ENCODE measurements at regions not wholly inside any gene's neighbourhood (a gene's known extent, or its start where the extent isn't known, plus 50 kb on each side); places are given as distances from the start of the nearest gene placed in this dataset.

DNA sequence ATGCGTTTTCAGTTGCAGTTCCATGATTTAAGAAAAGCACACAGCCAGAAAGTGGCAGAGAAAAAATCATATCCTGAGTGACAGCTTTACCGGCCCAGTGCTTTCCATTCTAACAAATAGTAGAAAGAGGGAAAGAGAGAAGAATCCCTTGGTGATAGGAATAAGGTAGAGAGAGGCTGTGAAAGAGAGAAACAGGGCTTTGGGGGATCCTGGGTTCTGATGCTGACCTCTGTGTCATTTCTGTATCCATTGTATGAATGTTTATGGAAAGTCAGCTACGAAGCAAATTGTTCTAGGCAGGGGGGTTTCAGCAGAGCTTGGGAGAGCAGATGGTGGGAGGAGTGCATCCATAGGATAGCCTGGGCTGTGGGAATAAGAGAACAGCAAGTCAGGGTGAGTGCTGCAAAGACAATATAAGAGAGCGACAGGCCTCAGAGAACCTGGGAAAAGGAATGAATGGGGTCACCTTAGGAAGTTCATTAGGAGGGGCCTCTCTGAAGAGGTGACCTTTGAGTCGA lies 203.4 kb upstream of the TNP1 start:
- Histone ChIP-seq H3K27me3 (no peaks in the 10 kb centered on the region), H3K4me3 (no peak overlapping the region), H3K4me1 (no peaks in the 10 kb centered on the region), H3K9me3 (no peaks in the 10 kb centered on the region), H3K36me3 (ENCODE audit: low read depth, missing control alignments) (no peaks in the 10 kb centered on the region), H3K27ac (no peak overlapping the region)
- TF ChIP-seq POLR2A (IDR thresholded peaks at IDR 0.05) = no peak
- TF ChIP-seq, protein P1, sequence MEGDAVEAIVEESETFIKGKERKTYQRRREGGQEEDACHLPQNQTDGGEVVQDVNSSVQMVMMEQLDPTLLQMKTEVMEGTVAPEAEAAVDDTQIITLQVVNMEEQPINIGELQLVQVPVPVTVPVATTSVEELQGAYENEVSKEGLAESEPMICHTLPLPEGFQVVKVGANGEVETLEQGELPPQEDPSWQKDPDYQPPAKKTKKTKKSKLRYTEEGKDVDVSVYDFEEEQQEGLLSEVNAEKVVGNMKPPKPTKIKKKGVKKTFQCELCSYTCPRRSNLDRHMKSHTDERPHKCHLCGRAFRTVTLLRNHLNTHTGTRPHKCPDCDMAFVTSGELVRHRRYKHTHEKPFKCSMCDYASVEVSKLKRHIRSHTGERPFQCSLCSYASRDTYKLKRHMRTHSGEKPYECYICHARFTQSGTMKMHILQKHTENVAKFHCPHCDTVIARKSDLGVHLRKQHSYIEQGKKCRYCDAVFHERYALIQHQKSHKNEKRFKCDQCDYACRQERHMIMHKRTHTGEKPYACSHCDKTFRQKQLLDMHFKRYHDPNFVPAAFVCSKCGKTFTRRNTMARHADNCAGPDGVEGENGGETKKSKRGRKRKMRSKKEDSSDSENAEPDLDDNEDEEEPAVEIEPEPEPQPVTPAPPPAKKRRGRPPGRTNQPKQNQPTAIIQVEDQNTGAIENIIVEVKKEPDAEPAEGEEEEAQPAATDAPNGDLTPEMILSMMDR (IDR thresholded peaks at IDR 0.05) = no peak
- intact Hi-C loops (cut with DNase I; ENCODE audit: low total_unique reads) = no loop called here
- WGBS, 2 donors = 90% methylated on average over 5 of the region's 5 CpGs
- no peak for DNase-seq

DNA sequence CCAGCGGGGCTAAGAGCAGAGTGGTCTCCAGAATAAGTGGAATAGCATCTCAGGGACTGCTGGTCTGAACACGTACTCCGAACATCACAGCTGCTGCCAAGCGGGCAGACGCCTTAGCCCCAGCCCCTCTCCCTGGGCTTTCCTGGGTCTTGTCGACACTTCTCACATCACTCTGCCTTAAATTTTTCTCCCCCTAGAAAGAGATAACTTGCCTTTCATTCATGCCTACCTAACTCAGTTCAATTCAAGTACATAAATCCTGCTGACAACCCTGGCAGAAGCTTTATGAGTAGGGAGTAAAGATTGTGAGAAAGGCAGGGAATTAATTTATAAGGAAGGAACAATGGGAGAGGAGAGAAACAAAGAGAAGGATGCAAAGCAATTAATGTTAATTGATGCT lies 202.9 kb upstream of the TNP1 start:
- WGBS, 2 donors = 87 to 92% methylated on average over 6 of the region's 6 CpGs
- no peaks in the 10 kb centered on the region for H3K36me3 ChIP-seq (ENCODE audit: low read depth, missing control alignments)
- no peaks in the 10 kb centered on the region for H3K27me3 ChIP-seq
- H3K27ac ChIP-seq = no peak overlapping the region
- H3K4me3 ChIP-seq = no peak overlapping the region
- intact Hi-C loops (cut with DNase I; ENCODE audit: low total_unique reads) = no loop called here
- TF ChIP-seq, protein P1 (IDR thresholded peaks at IDR 0.05) = no peak
- TF ChIP-seq POLR2A (IDR thresholded peaks at IDR 0.05) = no peak
- DNase-seq = no peak
- H3K9me3 ChIP-seq = no peaks in the 10 kb centered on the region
- H3K4me1 ChIP-seq = no peaks in the 10 kb centered on the region

DNA sequence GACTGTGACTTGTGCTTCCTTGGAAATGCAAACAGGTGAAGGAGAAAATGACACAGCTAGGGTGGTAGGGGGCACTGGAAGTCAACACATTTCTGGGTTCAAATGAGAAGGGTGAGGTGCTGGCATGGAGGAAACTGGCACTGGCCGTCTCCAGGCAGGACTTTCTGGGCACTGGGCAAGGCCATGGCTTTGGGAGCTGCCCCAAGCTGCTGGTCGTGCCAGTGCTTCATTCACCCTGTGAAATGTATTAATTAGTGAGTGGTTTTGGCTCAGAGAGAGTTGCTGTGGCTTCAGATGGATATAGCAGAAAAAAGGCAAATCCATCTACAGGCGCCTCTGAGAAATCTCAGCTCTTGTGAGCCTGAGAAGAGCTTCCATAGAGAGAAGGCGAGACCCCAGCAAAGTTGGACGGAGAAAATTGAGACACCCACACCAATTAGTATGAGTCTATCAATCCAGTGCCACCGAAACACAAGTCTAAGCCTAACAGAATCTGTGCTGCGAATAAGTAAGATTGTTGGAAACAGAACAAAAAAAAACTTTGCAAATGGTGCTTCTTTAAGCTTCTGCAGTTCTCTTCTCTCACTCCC lies 202.1 kb upstream of the TNP1 start:
- intact Hi-C loops (cut with DNase I; ENCODE audit: low total_unique reads) = no loop called here
- WGBS, 2 donors = 94 to 96% methylated on average over 7 of the region's 7 CpGs
- Histone ChIP-seq H3K4me1 (no peaks in the 10 kb centered on the region), H3K36me3 (ENCODE audit: low read depth, missing control alignments) (no peaks in the 10 kb centered on the region), H3K4me3 (no peak overlapping the region), H3K27ac (no peak overlapping the region), H3K9me3 (no peaks in the 10 kb centered on the region), H3K27me3 (no peaks in the 10 kb centered on the region)
- no peak for DNase-seq
- TF ChIP-seq, protein P1 (IDR thresholded peaks at IDR 0.05) = no peak
- TF ChIP-seq POLR2A (IDR thresholded peaks at IDR 0.05) = no peak

DNA sequence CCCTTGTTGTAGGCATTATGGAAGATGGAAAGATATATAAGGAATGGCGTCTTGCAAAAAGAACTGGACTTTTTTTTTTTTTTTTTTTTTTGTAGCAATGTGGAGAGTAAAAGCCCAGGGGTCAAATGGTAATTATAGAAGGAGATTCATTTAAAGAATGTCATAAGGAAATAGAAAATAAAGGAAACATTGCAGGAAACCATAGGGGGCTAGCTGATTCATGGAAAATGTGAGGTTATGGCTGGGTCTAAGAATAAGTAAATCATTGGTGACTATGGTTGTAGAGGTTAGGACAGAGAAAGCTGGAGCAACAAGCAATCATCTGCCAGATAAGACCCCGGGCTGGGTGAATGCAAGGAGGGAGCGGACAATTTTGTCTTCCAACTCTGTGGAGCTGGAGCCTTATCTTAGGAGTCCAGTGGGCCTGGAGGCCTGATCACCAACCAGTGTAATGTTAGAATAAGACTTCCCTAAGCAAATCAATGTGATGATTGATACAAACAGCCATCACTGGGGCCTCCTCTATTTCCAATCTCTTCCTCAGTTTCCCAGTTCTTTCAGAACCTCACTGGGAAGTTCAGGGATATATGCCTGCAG lies 201.2 kb upstream of the TNP1 start:
- no peak overlapping the region for H3K27ac ChIP-seq
- H3K9me3 ChIP-seq = no peaks in the 10 kb centered on the region
- H3K4me3 ChIP-seq = no peak overlapping the region
- TF ChIP-seq POLR2A (IDR thresholded peaks at IDR 0.05) = no peak
- TF ChIP-seq, protein P1 (IDR thresholded peaks at IDR 0.05) = no peak
- no peaks in the 10 kb centered on the region for H3K27me3 ChIP-seq
- DNase-seq = no peak
- WGBS, 2 donors = 84 to 85% methylated on average over 3 of the region's 3 CpGs
- no peaks in the 10 kb centered on the region for H3K36me3 ChIP-seq (ENCODE audit: low read depth, missing control alignments)
- intact Hi-C loops (cut with DNase I; ENCODE audit: low total_unique reads) = no loop called here
- H3K4me1 ChIP-seq = no peaks in the 10 kb centered on the region

DNA sequence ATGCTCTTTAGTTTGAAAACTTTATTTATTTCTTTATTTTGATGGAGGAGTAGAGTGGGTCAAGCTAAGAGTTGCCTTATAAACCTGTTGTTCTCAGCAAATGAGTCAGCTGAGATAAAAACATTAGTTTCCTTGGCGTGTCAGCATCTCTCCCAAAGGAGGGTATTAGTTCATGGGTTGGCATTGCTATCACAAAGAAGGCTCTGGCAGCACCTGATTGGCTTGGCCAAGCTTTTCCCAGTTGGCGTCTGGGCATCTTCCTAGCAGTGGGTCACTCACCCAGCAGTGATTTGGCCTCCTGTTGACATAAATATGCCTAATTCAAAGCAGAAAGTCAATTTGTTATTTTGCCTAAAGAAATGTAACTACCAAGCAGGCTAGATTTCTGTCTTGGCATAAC lies 200.7 kb upstream of the TNP1 start:
- no peak overlapping the region for H3K27ac ChIP-seq
- 90 to 91% methylated on average over 2 of the region's 2 CpGs for WGBS, 2 donors
- H3K4me3 ChIP-seq = no peak overlapping the region
- H3K27me3 ChIP-seq = no peaks in the 10 kb centered on the region
- H3K9me3 ChIP-seq = no peaks in the 10 kb centered on the region
- H3K4me1 ChIP-seq = no peaks in the 10 kb centered on the region
- intact Hi-C loops (cut with DNase I; ENCODE audit: low total_unique reads) = no loop called here
- no peaks in the 10 kb centered on the region for H3K36me3 ChIP-seq (ENCODE audit: low read depth, missing control alignments)
- DNase-seq = no peak
- no peak for TF ChIP-seq POLR2A (IDR thresholded peaks at IDR 0.05)

Data from testis (tissue), 2 donors.